GM12873 (cell line): ENCODE measurements at regions not wholly inside any gene's neighbourhood (a gene's known extent, or its start where the extent isn't known, plus 50 kb on each side); places are given as distances from the start of the nearest gene placed in this dataset.

Experiments
- CTCF ChIP-seq: IDR thresholded peaks from 2 replicates; pipeline ENCODE4 v1.5.1; 2012; ENCODE audit warnings: low read depth, mild to moderate bottlenecking, moderate library complexity, low read length, control low read depth; ENCODE audit not compliant: insufficient read depth; ENCODE audit errors: missing control alignments

GRCh38 chr9:80041821-80042220 lies 470.1 kb downstream of the TLE4 start:
- no peak for TF ChIP-seq CTCF

GRCh38 chr9:80040457-80040856 lies 468.7 kb downstream of the TLE4 start:
- TF ChIP-seq CTCF: no peak

GRCh38 chr9:80030801-80031200 lies 459.0 kb downstream of the TLE4 start:
- no peak for TF ChIP-seq CTCF

GRCh38 chr9:80028501-80028900 lies 456.7 kb downstream of the TLE4 start:
- TF ChIP-seq CTCF: no peak

GRCh38 chr9:80025796-80026520 lies 454.2 kb downstream of the TLE4 start:
- TF ChIP-seq CTCF: no peak

DNA sequence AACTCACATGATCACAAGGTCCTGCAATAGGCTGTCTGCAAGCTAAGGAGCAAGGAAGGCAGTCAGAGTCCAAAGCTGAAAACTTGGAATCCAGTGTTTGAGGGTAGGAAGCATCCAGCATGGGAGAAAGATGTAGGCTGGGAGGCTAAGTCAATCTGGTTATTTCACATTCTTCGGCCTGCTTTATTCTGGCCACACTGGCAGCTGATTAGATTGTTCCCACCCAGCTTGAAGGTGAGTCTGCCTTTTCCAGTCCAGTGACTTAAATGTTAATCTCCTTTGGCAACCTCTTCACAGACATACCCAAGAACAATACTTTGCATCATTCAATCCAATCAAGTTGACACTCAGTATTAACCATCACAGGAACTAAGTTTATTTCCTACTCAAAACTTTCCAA lies 453.4 kb downstream of the TLE4 start:
- TF ChIP-seq CTCF: no peak

GRCh38 chr9:80020530-80020929 lies 448.8 kb downstream of the TLE4 start:
- no peak for TF ChIP-seq CTCF

GRCh38 chr9:80020056-80020455 lies 448.3 kb downstream of the TLE4 start:
- no peak for TF ChIP-seq CTCF
